WTC11 (cell line): ENCODE measurements at regions not wholly inside any gene's neighbourhood (a gene's known extent, or its start where the extent isn't known, plus 50 kb on each side); places are given as distances from the start of the nearest gene placed in this dataset.

Source experiments
- ATAC-seq: fragments of 200-7000 bp; cut with Tn5 transposase; 2 replicates; pipeline ENCODE4 v1.10.0; 2021; ENCODE audit warnings: mild to moderate bottlenecking, moderate library complexity
- CTCF ChIA-PET: fragments of 300-600 bp; sonication (Branson Sonifier 250); formaldehyde crosslinking; loops from one replicate; lab custom pipeline; 2021; ENCODE audit warnings: antibody characterized with exemption; lab: Charles Lee
- POLR2A ChIA-PET: fragments of 350-600 bp; sonication (Branson Sonifier 250); formaldehyde crosslinking; loops from one replicate; lab custom pipeline; 2021; ENCODE audit warnings: antibody characterized with exemption; lab: Charles Lee
- DNase-seq: peaks from one replicate; pipeline ENCODE4 v3.0.0; 2021; ENCODE audit warnings: low spot score
- H3K27ac Mint-ChIP-seq: 2 replicates; pipeline ENCODE4 v1.8.0; 2021; ENCODE audit warnings: mixed read lengths
- H3K27me3 Mint-ChIP-seq: 2 replicates; pipeline ENCODE4 v1.8.0; 2021; ENCODE audit warnings: low read depth, mild to moderate bottlenecking, moderate library complexity, mixed read lengths
- H3K36me3 Mint-ChIP-seq: 2 replicates; pipeline ENCODE4 v1.8.0; 2021; ENCODE audit warnings: mixed read lengths
- H3K4me1 Mint-ChIP-seq: 2 replicates; pipeline ENCODE4 v1.8.0; 2022; ENCODE audit warnings: mixed read lengths
- H3K4me3 Mint-ChIP-seq: 2 replicates; pipeline ENCODE4 v1.8.0; 2021; ENCODE audit warnings: mild to moderate bottlenecking, moderate library complexity, mixed read lengths
- H3K9me3 Mint-ChIP-seq: 2 replicates; pipeline ENCODE4 v1.8.0; 2021; ENCODE audit warnings: mixed read lengths
- AR ChIP-seq: fragments of 250-450 bp; sonication (Bioruptor Pico); IDR thresholded peaks from 2 replicates; pipeline ENCODE4 v1.9.0; 2021; ENCODE audit warnings: mild to moderate bottlenecking
- ATF2 ChIP-seq: sonication (generic); formaldehyde crosslinking; IDR thresholded peaks from 2 replicates; pipeline ENCODE4 v1.8.1; 2022; ENCODE audit warnings: low read depth, missing genetic modification reagents, borderline replicate concordance
- E2F4 ChIP-seq: sonication (generic); formaldehyde crosslinking; IDR thresholded peaks from 2 replicates; pipeline ENCODE4 v1.8.1; 2022; ENCODE audit warnings: low read depth, mild to moderate bottlenecking, moderate library complexity, missing genetic modification reagents, borderline replicate concordance
- JAZF1 ChIP-seq: fragments of 250-450 bp; sonication (Bioruptor Pico); IDR thresholded peaks from 2 replicates; pipeline ENCODE4 v1.9.0; 2021; ENCODE audit warnings: moderate library complexity, mild to moderate bottlenecking, inconsistent platforms
- KAT7 ChIP-seq: sonication (generic); formaldehyde crosslinking; IDR thresholded peaks from 2 replicates; pipeline ENCODE4 v1.8.1; 2023; ENCODE audit warnings: missing genetic modification reagents, mild to moderate bottlenecking, borderline replicate concordance
- MLX ChIP-seq: sonication (generic); formaldehyde crosslinking; IDR thresholded peaks from 2 replicates; pipeline ENCODE4 v1.8.1; 2023; ENCODE audit warnings: mild to moderate bottlenecking, missing genetic modification reagents, moderate library complexity
- NFATC4 ChIP-seq: fragments of 250-450 bp; sonication (Bioruptor Pico); IDR thresholded peaks from 2 replicates; pipeline ENCODE4 v1.9.0; 2021; ENCODE audit warnings: mild to moderate bottlenecking
- NR2C2 ChIP-seq: sonication (generic); formaldehyde crosslinking; IDR thresholded peaks from 2 replicates; pipeline ENCODE4 v1.8.0; 2022; ENCODE audit warnings: mild to moderate bottlenecking, missing genetic modification reagents
- ZNF121 ChIP-seq: sonication (generic); formaldehyde crosslinking; IDR thresholded peaks from 2 replicates; pipeline ENCODE4 v1.8.0; 2023; ENCODE audit warnings: missing genetic modification reagents
- ZNF138 ChIP-seq: sonication (generic); formaldehyde crosslinking; conservative IDR thresholded peaks from 2 replicates; pipeline ENCODE4 v1.8.1; 2022; ENCODE audit warnings: mild to moderate bottlenecking, moderate library complexity, missing genetic modification reagents
- ZNF219 ChIP-seq: sonication (generic); formaldehyde crosslinking; IDR thresholded peaks from 2 replicates; pipeline ENCODE4 v1.8.0; 2023; ENCODE audit warnings: missing genetic modification reagents, mild to moderate bottlenecking, borderline replicate concordance
- TF ChIP-seq, protein P1 (sequence below): sonication (generic); formaldehyde crosslinking; IDR thresholded peaks from 2 replicates; pipeline ENCODE4 v1.8.0; 2022; ENCODE audit warnings: mild to moderate bottlenecking, missing genetic modification reagents
- TF ChIP-seq, protein P2 (sequence below): fragments of 250-450 bp; sonication (Bioruptor Pico); IDR thresholded peaks from 2 replicates; pipeline ENCODE4 v1.9.0; 2021; ENCODE audit warnings: mild to moderate bottlenecking

- peaks cover 10% of the 10 kb centered on the region for H3K4me1 Mint-ChIP-seq
- POLR2A ChIA-PET = no interaction called here
Measured at GRCh38 chr2:196528486-196529223, 110.9 kb upstream of the CCDC150 start.

GRCh38 chr2:196530910-196531309 lies 108.6 kb upstream of the CCDC150 start:
- Mint-ChIP-seq H3K27ac (no peak overlapping the region), H3K27me3 (no peaks in the 10 kb centered on the region), H3K9me3 (peaks cover 9% of the 10 kb centered on the region; the same call in 1 of the 2 replicates), H3K4me3 (no peak overlapping the region), H3K4me1 (peaks cover 20% of the 10 kb centered on the region), H3K36me3 (peaks cover 7% of the 10 kb centered on the region; the same call in 1 of the 2 replicates)
- no peak for ATAC-seq
- TF ChIP-seq JAZF1 = no peak
- no peak for TF ChIP-seq E2F4 (CRISPR knock-in tag)
- TF ChIP-seq NFATC4 (CRISPR knock-in tag) = no peak
- no peak for TF ChIP-seq ATF2
- no peak for TF ChIP-seq AR
- TF ChIP-seq, protein P1, sequence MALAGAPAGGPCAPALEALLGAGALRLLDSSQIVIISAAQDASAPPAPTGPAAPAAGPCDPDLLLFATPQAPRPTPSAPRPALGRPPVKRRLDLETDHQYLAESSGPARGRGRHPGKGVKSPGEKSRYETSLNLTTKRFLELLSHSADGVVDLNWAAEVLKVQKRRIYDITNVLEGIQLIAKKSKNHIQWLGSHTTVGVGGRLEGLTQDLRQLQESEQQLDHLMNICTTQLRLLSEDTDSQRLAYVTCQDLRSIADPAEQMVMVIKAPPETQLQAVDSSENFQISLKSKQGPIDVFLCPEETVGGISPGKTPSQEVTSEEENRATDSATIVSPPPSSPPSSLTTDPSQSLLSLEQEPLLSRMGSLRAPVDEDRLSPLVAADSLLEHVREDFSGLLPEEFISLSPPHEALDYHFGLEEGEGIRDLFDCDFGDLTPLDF (CRISPR knock-in tag) = no peak
- no peak for TF ChIP-seq NR2C2
- no peak for TF ChIP-seq MLX (CRISPR knock-in tag)
- TF ChIP-seq, protein P2, sequence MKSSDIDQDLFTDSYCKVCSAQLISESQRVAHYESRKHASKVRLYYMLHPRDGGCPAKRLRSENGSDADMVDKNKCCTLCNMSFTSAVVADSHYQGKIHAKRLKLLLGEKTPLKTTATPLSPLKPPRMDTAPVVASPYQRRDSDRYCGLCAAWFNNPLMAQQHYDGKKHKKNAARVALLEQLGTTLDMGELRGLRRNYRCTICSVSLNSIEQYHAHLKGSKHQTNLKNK (CRISPR knock-in tag) = no peak
- TF ChIP-seq ZNF219 (CRISPR knock-in tag) = no peak
- no peak for TF ChIP-seq ZNF138
- no peak for DNase-seq
- POLR2A ChIA-PET = no interaction called here
- CTCF ChIA-PET = no interaction called here

More at GRCh38 chr2:196528486-196529223, 110.9 kb upstream of the CCDC150 start:
- Mint-ChIP-seq H3K9me3 (peaks cover 9% of the 10 kb centered on the region; the same call in 1 of the 2 replicates), H3K27ac (no peak overlapping the region), H3K27me3 (no peaks in the 10 kb centered on the region)
- DNase-seq = no peak
- no peak for ATAC-seq
- no peak for TF ChIP-seq ATF2
- TF ChIP-seq ZNF121 (CRISPR knock-in tag) = no peak
- TF ChIP-seq KAT7 (CRISPR knock-in tag) = no peak
- TF ChIP-seq, all 79 proteins: peak for 0
- Mint-ChIP-seq H3K4me3 (no peak overlapping the region), H3K36me3 (peaks cover 7% of the 10 kb centered on the region; the same call in 1 of the 2 replicates)
- CTCF ChIA-PET = no interaction called here
